ENCODE measurements at regions not wholly inside any gene's neighbourhood (a gene's known extent, or its start where the extent isn't known, plus 50 kb on each side); places are given as distances from the start of the nearest gene placed in this dataset.

DNA sequence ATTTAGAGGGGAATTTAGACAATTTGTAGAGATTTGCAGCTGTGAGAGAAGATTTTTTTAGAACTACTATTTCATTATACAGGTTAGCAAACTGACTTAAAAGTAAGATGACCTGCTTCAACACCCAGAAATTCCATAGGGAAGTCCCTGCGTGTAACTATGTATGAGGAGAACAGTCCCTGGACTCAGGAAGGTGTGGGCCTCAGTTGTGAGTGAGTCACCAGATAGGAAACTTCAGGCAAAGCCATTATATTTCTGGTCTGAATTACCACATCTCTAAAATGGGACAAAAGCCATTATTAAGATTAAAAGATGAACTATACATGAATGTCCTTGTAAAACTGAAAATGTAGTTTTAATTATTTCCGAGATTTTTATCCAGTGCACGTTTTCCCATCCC, 488.3 kb upstream of the GOLIM4 start:
- TF ChIP-seq, protein P1, sequence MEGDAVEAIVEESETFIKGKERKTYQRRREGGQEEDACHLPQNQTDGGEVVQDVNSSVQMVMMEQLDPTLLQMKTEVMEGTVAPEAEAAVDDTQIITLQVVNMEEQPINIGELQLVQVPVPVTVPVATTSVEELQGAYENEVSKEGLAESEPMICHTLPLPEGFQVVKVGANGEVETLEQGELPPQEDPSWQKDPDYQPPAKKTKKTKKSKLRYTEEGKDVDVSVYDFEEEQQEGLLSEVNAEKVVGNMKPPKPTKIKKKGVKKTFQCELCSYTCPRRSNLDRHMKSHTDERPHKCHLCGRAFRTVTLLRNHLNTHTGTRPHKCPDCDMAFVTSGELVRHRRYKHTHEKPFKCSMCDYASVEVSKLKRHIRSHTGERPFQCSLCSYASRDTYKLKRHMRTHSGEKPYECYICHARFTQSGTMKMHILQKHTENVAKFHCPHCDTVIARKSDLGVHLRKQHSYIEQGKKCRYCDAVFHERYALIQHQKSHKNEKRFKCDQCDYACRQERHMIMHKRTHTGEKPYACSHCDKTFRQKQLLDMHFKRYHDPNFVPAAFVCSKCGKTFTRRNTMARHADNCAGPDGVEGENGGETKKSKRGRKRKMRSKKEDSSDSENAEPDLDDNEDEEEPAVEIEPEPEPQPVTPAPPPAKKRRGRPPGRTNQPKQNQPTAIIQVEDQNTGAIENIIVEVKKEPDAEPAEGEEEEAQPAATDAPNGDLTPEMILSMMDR (IDR thresholded peaks at IDR 0.05; ENCODE audit: insufficient read depth, low read length, poor library complexity, severe bottlenecking) = no peak
- TF ChIP-seq EZH2phosphoT487 (conservative IDR thresholded peaks at IDR 0.05; ENCODE audit: low read length) = no peak
